AG04450 (cell line): ENCODE measurements at regions not wholly inside any gene's neighbourhood (a gene's known extent, or its start where the extent isn't known, plus 50 kb on each side); places are given as distances from the start of the nearest gene placed in this dataset.

ENCODE experiments used
- CTCF ChIA-PET: fragments of 300-600, 350-600 bp; formaldehyde crosslinking; extraction: SDS; loops from one replicate; lab custom pipeline; 2022; ENCODE audit warnings: antibody characterized with exemption, inconsistent platforms; lab: Charles Lee
- POLR2A ChIA-PET: fragments of 350-600 bp; formaldehyde crosslinking; extraction: SDS; loops from one replicate; lab custom pipeline; 2021; ENCODE audit warnings: antibody characterized with exemption, inconsistent platforms; lab: Yijun Ruan, JAX
- DNase-seq: peaks from one replicate; pipeline ENCODE4 v3.0.0-alpha.2; 2011; ENCODE audit warnings: low read depth, low spot score
- H3K27ac ChIP-seq: one replicate; pipeline ENCODE4 v1.5.1; 2012; ENCODE audit warnings: low read depth, low read length, control low read depth
- H3K27me3 ChIP-seq: one replicate; pipeline ENCODE4 v1.6.0; 2012; ENCODE audit warnings: low read length; ENCODE audit not compliant: control insufficient read depth, insufficient read depth
- H3K4me3 ChIP-seq: 2 replicates; pipeline ENCODE4 v1.5.1; 2011; ENCODE audit warnings: mild to moderate bottlenecking, low read depth, low read length, control low read depth
- H3K9me3 ChIP-seq: 2 replicates; pipeline ENCODE4 v1.5.1; 2012; ENCODE audit warnings: low read length; ENCODE audit not compliant: control insufficient read depth, insufficient read depth
- TF ChIP-seq, protein P1 (sequence below): IDR thresholded peaks from 2 replicates; pipeline ENCODE4 v1.5.1; 2011; ENCODE audit warnings: low read depth, low read length, control low read depth, inconsistent platforms

DNA sequence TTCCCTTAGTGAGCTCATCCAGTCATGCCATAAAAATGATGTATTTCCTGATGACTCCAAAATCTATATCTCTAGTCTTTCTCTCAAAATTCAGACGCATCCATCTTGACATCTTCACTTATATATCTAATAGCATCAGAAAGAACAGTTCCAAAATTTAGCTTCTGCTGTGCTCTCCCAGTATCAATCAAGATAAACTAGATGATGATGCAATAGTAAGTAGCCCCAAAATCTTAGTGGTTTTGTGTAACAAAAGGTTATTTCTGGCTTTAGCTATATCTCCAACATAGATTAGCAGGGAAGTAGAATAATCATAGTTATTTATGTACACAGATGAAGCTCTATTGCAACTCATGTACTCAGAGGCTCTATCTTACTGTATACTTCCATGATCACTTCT lies 382.5 kb upstream of the ADGRL3 start:
- Histone ChIP-seq H3K27ac (no peak overlapping the region), H3K4me3 (no peak overlapping the region), H3K9me3 (no peaks in the 10 kb centered on the region), H3K27me3 (no peaks in the 10 kb centered on the region)
- ChIA-PET CTCF (interaction anchor here (3.2 kb wide), 1 partner anchor 12 kb away, joined by 16 read pairs; no protein-coding TSS in a partner anchor), POLR2A (no interaction called here)
- no peak for DNase-seq
- TF ChIP-seq, protein P1, sequence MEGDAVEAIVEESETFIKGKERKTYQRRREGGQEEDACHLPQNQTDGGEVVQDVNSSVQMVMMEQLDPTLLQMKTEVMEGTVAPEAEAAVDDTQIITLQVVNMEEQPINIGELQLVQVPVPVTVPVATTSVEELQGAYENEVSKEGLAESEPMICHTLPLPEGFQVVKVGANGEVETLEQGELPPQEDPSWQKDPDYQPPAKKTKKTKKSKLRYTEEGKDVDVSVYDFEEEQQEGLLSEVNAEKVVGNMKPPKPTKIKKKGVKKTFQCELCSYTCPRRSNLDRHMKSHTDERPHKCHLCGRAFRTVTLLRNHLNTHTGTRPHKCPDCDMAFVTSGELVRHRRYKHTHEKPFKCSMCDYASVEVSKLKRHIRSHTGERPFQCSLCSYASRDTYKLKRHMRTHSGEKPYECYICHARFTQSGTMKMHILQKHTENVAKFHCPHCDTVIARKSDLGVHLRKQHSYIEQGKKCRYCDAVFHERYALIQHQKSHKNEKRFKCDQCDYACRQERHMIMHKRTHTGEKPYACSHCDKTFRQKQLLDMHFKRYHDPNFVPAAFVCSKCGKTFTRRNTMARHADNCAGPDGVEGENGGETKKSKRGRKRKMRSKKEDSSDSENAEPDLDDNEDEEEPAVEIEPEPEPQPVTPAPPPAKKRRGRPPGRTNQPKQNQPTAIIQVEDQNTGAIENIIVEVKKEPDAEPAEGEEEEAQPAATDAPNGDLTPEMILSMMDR = no peak

DNA sequence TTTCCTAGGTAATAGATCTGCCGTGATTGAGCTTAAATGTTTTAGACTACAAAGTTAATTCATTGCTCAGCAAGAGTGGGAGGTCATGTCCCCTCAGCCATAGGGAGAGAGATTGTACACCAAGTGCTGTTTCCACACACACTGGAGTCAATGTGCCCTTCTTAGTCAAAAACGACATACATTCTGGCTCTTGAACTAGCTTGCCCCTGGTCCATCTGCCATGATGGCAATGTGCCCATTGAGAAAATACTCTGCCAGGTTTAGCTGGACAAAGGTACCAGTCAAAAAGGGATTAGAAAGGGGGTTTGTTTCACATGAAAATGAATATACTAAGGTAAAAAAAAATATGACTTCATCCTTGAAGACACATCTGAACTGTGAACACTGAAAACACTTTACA lies 377.1 kb upstream of the ADGRL3 start:
- no peaks in the 10 kb centered on the region for H3K9me3 ChIP-seq
- H3K4me3 ChIP-seq = no peak overlapping the region
- POLR2A ChIA-PET = no interaction called here
- no peaks in the 10 kb centered on the region for H3K27me3 ChIP-seq
- TF ChIP-seq, protein P1 = no peak
- no peak for DNase-seq
- H3K27ac ChIP-seq = no peak overlapping the region
- CTCF ChIA-PET = no interaction called here

DNA sequence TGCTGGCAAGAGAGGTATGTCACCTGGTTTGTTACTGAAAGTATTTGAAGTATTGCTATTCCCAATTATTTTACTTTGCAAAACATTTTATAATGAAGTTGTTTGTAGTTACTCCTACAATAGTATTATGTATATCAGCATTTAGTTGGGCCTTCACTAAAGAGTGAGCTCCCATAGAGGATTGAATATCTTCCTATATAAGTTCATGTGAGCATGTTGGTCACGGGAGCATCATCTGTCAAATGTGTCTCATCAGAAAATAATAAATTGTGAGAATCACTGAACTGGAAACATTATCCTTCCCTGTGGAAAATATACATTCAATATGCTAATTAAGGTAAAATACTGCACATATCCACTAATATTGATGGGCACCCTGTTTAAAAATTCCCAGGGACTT lies 360.1 kb upstream of the ADGRL3 start:
- TF ChIP-seq, protein P1 = no peak
- Histone ChIP-seq H3K9me3 (no peaks in the 10 kb centered on the region), H3K4me3 (no peak overlapping the region), H3K27ac (no peak overlapping the region), H3K27me3 (no peaks in the 10 kb centered on the region)
- CTCF ChIA-PET = interaction anchor here (2.8 kb wide), 1 partner anchor 34 kb away, joined by 12 read pairs; no protein-coding TSS in a partner anchor
- POLR2A ChIA-PET = no interaction called here
- no peak for DNase-seq

DNA sequence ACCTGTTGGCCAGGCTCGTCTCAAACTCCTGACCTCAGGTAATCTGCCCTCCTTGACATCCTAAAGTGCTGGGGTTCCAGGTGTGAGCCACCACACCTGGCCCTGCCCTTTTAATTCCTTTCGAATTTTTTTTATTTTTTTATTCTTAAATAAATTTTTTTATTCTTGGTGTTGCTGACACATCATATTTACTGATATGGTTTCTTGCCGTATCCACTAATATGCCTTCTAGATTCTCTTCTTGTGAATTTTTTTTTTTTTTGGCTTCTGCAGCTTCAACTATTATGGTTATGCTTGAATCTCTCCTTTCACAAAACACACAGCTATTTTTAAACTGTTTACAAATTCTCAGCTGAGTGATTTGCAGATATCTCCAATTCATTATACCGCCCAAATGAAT lies 353.4 kb upstream of the ADGRL3 start:
- Histone ChIP-seq H3K27me3 (no peaks in the 10 kb centered on the region), H3K27ac (no peak overlapping the region), H3K9me3 (no peaks in the 10 kb centered on the region), H3K4me3 (no peak overlapping the region)
- ChIA-PET POLR2A (no interaction called here), CTCF (no interaction called here)
- no peak for DNase-seq
- TF ChIP-seq, protein P1 = no peak

DNA sequence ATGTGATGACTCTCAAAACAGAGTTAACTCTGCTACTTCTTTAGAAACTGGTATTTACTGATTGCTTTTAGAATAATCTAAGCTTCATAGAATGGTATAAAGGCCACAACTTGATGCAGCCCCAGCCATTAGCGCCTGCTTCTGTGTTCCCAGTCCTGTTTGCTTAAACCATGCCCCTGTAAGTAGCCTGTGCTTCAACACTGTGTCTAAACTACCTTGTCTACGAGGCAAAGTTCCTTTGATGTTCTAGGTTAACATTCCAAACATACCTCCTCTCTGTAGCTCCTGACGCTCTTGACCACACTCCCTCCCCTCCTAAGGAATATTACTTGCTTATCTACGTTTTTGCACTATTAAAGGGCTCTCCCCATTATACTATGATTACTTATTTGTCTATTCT lies 352.5 kb upstream of the ADGRL3 start:
- TF ChIP-seq, protein P1 = no peak
- Histone ChIP-seq H3K4me3 (no peak overlapping the region), H3K9me3 (no peaks in the 10 kb centered on the region), H3K27ac (no peak overlapping the region), H3K27me3 (no peaks in the 10 kb centered on the region)
- ChIA-PET CTCF (no interaction called here), POLR2A (no interaction called here)
- DNase-seq = no peak
